Adipocyte (in vitro differentiated cells): ENCODE measurements at regions not wholly inside any gene's neighbourhood (a gene's known extent, or its start where the extent isn't known, plus 50 kb on each side); places are given as distances from the start of the nearest gene placed in this dataset.
A peak's percentile ranks its signal among the peaks of the same experiment; 100 is the strongest.

ENCODE experiments used
- DNase-seq: peaks from one replicate; pipeline ENCODE4 v3.0.0-alpha.2; 2015; ENCODE audit warnings: low read depth
- H3K27me3 ChIP-seq: replicated peaks from 2 replicates; pipeline ENCODE4 v1.7.0; 2013; ENCODE audit warnings: mild to moderate bottlenecking, low read length, moderate library complexity; ENCODE audit not compliant: control insufficient read depth, insufficient read depth
- H3K36me3 ChIP-seq: 2 replicates; pipeline ENCODE4 v1.7.0; 2013; ENCODE audit warnings: low read length, mild to moderate bottlenecking, moderate library complexity; ENCODE audit not compliant: control insufficient read depth, insufficient read depth, severe bottlenecking
- H3K4me1 ChIP-seq: 2 replicates; pipeline ENCODE4 v1.7.0; 2013; ENCODE audit warnings: mild to moderate bottlenecking, low read length, moderate library complexity; ENCODE audit not compliant: control insufficient read depth, insufficient read depth
- H3K4me3 ChIP-seq: 2 replicates; pipeline ENCODE4 v1.7.0; 2013; ENCODE audit warnings: mild to moderate bottlenecking, low read length, moderate library complexity
- H3K9ac ChIP-seq: 2 replicates; pipeline ENCODE4 v1.7.0; 2013; ENCODE audit warnings: mild to moderate bottlenecking, low read length, moderate library complexity
- H3K9me3 ChIP-seq: 2 replicates; pipeline ENCODE4 v1.7.0; 2013; ENCODE audit warnings: mild to moderate bottlenecking, low read length, moderate library complexity; ENCODE audit not compliant: control insufficient read depth

DNA sequence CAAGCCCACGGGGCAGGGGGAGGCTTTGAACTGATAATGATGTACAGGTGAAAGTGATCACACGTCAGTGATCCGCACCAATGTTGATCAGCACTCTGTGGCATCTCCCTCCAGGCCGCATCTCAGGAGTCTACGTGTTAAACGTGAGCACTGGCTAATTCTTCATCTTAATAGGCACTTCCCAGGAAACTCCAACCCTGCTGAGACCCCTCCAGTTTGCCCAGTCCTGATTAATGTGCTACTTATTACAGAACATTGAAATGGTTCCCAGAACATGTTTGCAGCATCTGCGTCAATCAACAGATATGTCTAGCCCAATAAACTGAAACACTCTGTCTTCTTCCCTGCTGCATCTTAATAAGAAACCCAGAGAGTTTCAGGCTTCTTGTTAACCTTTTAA is 298.4 kb downstream of the DEPDC1B start:
- no peak for DNase-seq
- H3K36me3 ChIP-seq = no peaks in the 10 kb centered on the region
- H3K27me3 ChIP-seq = peaks cover 4% of the 10 kb centered on the region
- H3K9me3 ChIP-seq = no peaks in the 10 kb centered on the region
- H3K4me1 ChIP-seq = no peaks in the 10 kb centered on the region
- no peak overlapping the region for H3K4me3 ChIP-seq
- no peak overlapping the region for H3K9ac ChIP-seq

DNA sequence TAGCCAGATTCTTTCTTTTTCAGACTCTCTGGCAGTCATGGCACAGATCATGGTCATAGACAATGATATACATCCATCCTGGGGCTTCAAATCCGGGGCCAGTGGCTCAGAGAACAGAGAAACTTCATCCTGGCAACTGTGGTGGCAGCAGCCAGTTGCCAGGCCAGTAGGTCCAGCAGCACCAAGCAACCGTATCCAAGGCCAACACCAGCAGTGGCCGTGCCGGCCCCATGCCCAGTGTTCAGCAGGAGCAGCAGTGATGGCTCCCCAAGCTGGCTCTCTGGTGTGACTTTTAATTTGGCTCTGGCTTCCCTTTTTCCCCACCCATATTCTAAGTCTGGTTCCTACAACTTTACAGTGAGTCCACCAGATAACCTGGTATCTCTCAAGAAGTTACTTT is 300.5 kb downstream of the DEPDC1B start:
- Histone ChIP-seq H3K4me1 (no peaks in the 10 kb centered on the region), H3K36me3 (no peaks in the 10 kb centered on the region), H3K9me3 (no peaks in the 10 kb centered on the region), H3K27me3 (peaks cover 14% of the 10 kb centered on the region), H3K4me3 (no peak overlapping the region), H3K9ac (no peak overlapping the region)
- no peak for DNase-seq

DNA sequence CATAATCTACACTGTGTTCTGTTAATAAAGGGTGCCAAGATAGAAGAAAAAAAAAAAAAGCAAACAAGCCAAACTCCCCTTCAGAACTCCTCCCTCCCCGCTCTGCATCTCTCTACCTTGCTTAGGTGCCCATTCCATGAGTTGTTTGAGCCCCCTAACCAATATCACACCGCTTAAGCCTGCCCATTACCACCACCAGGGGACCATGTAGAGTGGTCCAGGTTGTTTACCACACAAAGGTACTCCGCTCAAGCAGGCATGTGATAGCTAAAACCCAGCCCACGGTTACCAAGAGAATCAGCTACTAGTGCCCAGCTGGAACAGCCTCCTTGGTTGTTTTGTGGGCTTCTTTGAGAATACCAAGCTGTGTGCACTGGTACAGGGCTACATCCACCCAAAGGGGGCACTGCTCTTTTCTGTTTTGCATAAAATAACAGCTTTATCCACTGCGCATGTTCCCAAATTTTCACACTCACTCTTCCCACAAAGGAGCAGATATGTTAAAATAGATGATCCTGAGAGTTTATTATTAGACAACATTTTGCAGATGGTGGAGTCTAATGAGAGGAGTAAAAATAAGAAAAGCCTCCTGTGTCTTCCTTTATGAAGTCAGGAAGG is 304.1 kb downstream of the DEPDC1B start:
- Histone ChIP-seq H3K27me3 (peaks cover 10% of the 10 kb centered on the region), H3K36me3 (no peaks in the 10 kb centered on the region), H3K4me1 (no peaks in the 10 kb centered on the region), H3K4me3 (no peak overlapping the region), H3K9me3 (no peaks in the 10 kb centered on the region), H3K9ac (no peak overlapping the region)
- DNase-seq = no peak

GRCh38 chr5:60387051-60387440 is 312.9 kb downstream of the DEPDC1B start:
- Histone ChIP-seq H3K9ac (no peak overlapping the region), H3K9me3 (no peaks in the 10 kb centered on the region), H3K4me1 (peaks cover 8% of the 10 kb centered on the region), H3K27me3 (peaks cover 9% of the 10 kb centered on the region), H3K36me3 (no peaks in the 10 kb centered on the region), H3K4me3 (no peak overlapping the region)
- DNase-seq = no peak

DNA sequence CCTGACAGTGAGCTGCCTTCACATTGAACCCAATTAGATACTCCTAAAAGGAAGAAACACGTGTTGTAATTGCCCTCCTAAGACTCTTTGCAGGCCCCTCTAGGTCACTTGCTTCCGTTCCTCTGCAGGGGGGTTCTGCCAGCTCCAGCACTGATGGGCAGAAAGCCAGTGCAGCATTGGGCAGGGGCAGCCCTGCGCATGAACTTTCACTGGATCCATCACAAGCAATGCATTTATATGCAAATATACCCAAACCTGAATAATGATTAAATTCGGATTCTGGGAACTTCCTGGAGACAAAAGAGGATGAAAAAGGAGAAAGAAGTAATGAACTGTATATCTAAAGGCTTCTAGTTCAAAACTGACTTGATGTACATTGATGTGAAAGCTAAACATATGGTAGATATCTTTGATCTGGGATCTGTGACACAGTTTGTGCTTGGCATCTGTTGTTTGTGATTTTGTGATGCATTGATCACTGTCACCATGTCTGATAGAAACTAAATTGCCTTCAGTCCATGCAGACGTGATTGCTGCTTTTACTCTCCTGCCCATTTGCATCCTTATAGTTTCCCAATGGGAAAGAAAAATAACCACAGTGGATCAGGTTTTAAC is 313.4 kb downstream of the DEPDC1B start:
- DNase-seq = no peak

GRCh38 chr5:60382716-60383115 is 317.2 kb downstream of the DEPDC1B start:
- Histone ChIP-seq H3K27me3 (peaks cover 4% of the 10 kb centered on the region), H3K4me1 (peaks cover 8% of the 10 kb centered on the region), H3K9ac (no peak overlapping the region), H3K36me3 (no peaks in the 10 kb centered on the region), H3K4me3 (no peak overlapping the region), H3K9me3 (no peaks in the 10 kb centered on the region)
- DNase-seq = peak; percentile 69

More for the DNA sequence above, 313.4 kb downstream of the DEPDC1B start:
- H3K4me1 ChIP-seq = peaks cover 8% of the 10 kb centered on the region
- H3K4me3 ChIP-seq = no peak overlapping the region
- H3K9me3 ChIP-seq = no peaks in the 10 kb centered on the region
- no peaks in the 10 kb centered on the region for H3K36me3 ChIP-seq
- no peak overlapping the region for H3K9ac ChIP-seq
- H3K27me3 ChIP-seq = peaks cover 9% of the 10 kb centered on the region

- Histone ChIP-seq H3K9ac (no peak overlapping the region), H3K27me3 (no peaks in the 10 kb centered on the region), H3K4me3 (no peak overlapping the region), H3K4me1 (peaks cover under 1% of the 10 kb centered on the region), H3K9me3 (no peaks in the 10 kb centered on the region), H3K36me3 (no peaks in the 10 kb centered on the region)
- no peak for DNase-seq
Observed at GRCh38 chr5:60379907-60380306, 320.1 kb downstream of the DEPDC1B start.

- no peaks in the 10 kb centered on the region for H3K36me3 ChIP-seq
- no peaks in the 10 kb centered on the region for H3K9me3 ChIP-seq
Observed at GRCh38 chr5:60377826-60378225, 322.1 kb downstream of the DEPDC1B start.

DNA sequence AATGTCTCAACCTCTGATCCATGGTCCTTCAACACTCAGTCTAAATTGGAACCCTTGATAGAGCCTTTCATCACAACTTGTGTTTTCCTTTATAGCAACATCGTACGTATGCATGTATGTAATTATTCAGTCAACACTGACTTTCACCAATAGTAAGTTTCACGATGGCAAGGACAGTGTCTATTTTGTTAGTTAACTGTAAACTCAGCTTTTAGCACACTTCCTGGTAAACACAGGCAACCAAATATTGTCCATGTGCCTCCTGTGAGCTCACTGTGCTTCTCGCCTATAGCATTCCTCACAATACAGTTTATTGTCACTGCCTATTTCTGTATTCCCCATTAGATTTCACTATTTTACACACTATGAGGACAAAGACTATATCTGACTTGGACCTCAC is 323.1 kb downstream of the DEPDC1B start:
- Histone ChIP-seq H3K27me3 (peaks cover 2% of the 10 kb centered on the region), H3K36me3 (no peaks in the 10 kb centered on the region), H3K9ac (no peak overlapping the region), H3K9me3 (no peaks in the 10 kb centered on the region), H3K4me1 (no peaks in the 10 kb centered on the region), H3K4me3 (no peak overlapping the region)
- DNase-seq = no peak

More at GRCh38 chr5:60377826-60378225, 322.1 kb downstream of the DEPDC1B start:
- Histone ChIP-seq H3K9ac (no peak overlapping the region), H3K4me3 (no peak overlapping the region), H3K27me3 (no peaks in the 10 kb centered on the region), H3K4me1 (no peaks in the 10 kb centered on the region)
- no peak for DNase-seq

DNA sequence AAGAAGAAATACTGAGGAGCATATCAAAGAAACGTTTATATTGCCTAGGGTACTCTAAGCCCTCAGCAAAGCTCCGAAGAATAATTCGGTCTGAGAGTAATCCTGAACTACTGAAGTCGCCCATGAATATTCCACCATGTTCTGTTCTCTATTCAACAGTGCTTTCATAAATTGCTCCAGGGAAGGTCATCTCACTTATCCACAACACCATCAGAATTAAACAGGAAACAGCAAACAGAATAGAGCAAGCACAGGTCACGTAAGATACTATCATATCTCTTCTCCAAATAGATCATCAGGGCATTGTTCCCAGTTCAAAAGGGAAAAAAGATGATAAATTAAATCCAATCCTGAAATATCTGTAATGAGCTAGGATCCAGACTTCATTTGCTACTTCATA is 325.6 kb downstream of the DEPDC1B start:
- H3K4me3 ChIP-seq = no peak overlapping the region
- H3K36me3 ChIP-seq = no peaks in the 10 kb centered on the region
- no peaks in the 10 kb centered on the region for H3K9me3 ChIP-seq
- peaks cover 3% of the 10 kb centered on the region for H3K27me3 ChIP-seq
- H3K9ac ChIP-seq = no peak overlapping the region
- H3K4me1 ChIP-seq = no peaks in the 10 kb centered on the region
- no peak for DNase-seq

GRCh38 chr5:60372786-60373185 is 327.2 kb downstream of the DEPDC1B start:
- Histone ChIP-seq H3K36me3 (no peaks in the 10 kb centered on the region), H3K9ac (no peak overlapping the region), H3K4me3 (no peak overlapping the region), H3K4me1 (no peaks in the 10 kb centered on the region), H3K9me3 (no peaks in the 10 kb centered on the region), H3K27me3 (peaks cover 3% of the 10 kb centered on the region)
- no peak for DNase-seq

GRCh38 chr5:60371065-60371464 is 328.9 kb downstream of the DEPDC1B start:
- no peak overlapping the region for H3K4me3 ChIP-seq
- no peak for DNase-seq
- no peaks in the 10 kb centered on the region for H3K9me3 ChIP-seq
- H3K36me3 ChIP-seq = no peaks in the 10 kb centered on the region
- peaks cover 3% of the 10 kb centered on the region for H3K27me3 ChIP-seq
- H3K9ac ChIP-seq = no peak overlapping the region
- H3K4me1 ChIP-seq = no peaks in the 10 kb centered on the region
